HG03558 (cell line): ENCODE measurements at regions not wholly inside any gene's neighbourhood (a gene's known extent, or its start where the extent isn't known, plus 50 kb on each side); places are given as distances from the start of the nearest gene placed in this dataset.
"Not testable (repeated sequence)": the region's sequence is repeated elsewhere in the genome, so short reads cannot be mapped to it uniquely, and the experiment has no call there.

Experiments used
- ATAC-seq: cut with Tn5 transposase; IDR thresholded peaks from one replicate; pipeline ENCODE4 v1.9.1; 2021; ENCODE audit warnings: moderate number of reproducible peaks; ENCODE audit not compliant: unreplicated experiment; ENCODE audit errors: extremely low read depth

DNA sequence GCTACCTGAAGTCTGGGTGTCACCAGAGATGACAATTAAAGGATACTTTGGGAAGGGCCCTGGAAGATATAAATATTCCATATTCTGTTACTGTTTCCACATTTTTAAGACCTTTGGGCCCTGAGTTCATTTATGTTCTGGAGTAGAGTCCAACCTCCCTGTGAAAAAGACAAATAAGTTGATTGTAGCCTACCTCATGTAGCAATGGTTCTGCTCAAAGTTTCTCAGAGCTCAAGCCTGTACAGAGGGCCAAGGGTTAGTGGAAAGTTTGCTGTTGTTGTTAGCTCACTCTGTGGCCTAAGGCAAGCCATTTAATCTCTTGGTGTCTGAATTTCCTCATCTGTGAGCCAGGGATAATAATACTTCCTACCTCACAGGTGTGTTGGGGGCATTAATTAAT lies 284.7 kb upstream of the DDHD1 start:
- ATAC-seq, result no peak

DNA sequence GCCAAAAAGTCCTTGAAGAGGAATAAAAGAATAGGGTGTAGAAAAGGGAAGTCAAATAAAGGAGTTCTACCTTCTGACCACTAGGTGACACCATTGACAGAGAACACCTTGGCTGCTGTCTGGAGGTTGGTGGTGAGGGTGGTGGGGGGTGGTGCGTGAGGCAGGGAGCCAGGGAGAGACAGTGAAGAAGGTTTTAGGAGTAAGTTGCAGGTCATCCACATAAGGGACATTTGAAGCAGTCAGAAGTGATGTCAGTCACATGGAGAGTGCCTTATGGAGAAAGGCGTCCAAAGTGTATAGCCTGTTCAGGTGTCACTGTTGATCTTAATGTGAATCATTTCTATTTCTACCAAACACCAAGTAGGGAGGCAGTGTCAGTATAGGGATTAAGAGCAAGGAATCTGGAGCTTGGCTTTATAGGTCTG lies 279.3 kb upstream of the DDHD1 start:
- peak; percentile 59 for ATAC-seq

DNA sequence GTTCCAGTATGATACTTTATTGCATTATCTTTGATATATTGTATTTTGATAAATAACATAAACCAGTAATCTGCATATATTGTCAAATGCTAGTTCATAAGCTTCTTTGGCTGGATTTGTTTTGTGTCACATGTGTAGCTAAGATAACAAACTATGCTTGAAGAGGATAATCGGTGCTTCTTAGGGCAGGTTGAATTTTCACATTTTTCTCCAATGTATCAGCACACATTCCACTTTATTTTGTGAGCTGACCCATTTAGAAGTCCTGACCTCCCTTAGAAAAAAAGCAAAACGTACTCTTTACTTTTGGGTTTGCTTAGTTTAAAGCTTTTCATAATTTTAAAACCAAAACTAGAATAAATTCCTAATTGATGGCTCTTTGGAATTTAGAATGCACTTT lies 277.7 kb upstream of the DDHD1 start:
- ATAC-seq, result no peak

DNA sequence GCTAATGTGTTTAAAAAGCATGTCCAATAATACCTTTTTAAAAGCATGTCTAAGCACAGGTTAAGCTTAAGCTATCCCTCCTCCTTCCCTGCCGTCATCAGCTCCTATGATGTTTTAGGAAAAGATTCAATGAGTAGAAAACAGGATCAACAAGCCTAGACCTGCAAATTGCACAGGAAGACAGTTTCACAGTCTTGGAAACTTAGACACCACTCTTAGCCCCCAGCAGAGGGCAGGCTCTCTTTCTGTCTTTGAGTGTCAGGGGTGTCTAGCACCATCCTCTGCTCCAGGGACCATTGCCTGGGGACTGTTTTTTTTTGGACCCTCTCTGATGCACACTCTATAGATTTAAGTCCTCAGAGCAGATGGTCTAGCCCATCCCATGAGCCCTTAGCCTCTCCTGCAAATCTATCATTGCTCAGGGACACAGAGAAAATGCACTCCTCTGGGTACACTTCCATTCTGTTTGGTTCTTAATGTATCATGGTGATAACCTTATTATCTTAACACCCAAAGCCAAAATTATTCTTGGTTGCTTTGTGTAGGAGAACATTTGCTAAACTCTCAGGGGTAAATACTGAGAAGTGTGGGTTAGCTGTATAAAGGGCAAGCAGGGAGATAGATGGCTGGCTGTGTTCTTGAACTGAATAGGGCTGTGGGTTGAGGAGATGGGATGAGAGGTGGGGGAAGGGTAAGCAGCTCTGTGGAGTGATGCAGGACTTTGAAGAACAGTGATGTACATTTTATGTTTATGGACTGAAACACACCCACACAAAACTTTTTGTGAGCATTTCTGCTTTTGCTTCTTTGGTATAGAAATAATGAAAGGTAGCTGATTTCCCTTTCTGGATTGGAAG lies 259.9 kb upstream of the DDHD1 start:
- ATAC-seq, result no peak

DNA sequence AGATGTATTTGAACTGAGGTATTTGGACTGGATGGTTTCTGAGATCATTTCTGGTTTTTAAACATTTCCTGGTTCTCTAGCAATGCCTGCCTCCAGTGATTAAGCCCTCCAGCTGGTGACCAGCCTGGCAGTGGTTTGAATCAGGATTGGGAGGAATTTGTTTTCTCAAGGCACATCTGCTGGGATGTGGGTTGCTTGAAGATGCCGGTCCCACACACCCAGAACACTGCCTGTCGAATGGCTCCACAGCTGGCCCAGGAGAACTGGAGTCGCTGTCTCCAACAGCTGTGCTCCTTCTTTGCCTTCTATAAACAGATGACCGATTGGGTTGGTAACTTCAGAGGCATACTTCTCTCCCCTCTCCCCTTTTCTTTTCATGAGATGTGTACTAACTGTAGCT lies 258.0 kb upstream of the DDHD1 start:
- ATAC-seq, result no peak

DNA sequence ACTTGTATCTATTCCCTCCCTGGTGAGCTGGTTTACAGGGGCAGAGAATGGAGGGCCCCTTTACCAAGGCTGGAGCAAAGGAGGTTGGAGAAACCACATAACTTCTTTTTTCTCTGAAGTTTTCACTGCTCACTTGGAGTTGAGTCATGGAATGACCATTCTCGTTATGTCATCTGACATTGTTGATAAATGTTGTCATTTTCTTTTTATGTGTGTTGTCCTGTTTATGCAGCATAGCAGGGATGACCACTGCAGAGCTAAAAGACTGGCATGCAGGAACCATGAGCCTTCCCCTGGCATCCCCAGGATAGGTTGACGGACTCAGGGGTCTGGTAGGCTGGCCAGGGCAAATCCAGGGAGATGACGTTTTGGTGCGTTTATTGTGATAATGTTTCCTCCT lies 256.8 kb upstream of the DDHD1 start:
- ATAC-seq, result no peak

DNA sequence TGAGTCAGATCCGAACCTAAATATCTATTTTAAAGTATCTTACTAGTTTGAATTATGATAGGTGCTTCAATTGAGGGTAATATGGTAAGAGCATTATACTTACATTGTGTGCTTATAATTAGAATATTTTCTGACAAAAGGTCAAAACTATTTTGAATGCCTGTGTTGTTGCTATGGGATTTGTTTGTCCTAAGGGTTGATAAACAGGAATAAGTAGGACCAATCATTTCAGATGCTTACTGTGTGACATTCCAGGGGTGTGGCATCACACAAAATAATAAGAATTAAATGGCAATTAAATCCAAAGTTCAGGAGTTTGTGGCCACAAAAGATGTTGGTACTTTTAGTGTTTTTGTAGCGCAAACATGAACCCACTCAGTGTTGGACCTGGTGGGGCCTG lies 256.2 kb upstream of the DDHD1 start:
- ATAC-seq, result no peak

DNA sequence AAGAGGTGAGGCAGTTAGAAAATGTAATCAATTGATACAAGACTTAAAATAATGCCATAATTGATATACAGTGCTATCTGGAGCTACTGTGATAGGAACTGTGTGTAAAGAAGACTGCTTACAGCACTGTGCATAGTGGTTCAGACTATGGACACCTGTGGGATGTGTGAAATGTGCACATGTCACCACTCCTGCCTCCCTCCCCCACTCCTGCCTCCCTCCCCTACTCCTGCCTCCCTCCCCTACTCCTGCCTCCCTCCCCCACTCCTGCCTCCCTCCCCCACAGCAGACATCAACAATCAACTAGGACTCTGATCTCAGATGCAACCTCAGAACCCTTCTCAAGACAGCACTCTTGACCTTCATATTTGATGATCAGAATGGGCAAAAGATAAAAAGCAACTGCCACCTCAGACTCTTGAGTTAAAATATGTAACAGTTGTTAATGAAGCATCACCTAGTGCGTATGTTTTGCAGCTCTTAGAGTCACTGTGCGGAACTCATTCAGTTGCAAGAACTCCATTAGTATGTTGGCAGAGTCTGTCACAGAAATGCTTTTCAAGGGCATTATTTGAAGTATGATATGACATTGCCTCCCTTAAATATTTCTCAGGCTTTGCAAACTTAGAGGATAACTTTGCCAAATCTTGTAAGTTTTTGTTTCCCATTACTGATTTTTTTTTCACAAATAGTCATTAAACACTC lies 255.2 kb upstream of the DDHD1 start:
- no peak for ATAC-seq

DNA sequence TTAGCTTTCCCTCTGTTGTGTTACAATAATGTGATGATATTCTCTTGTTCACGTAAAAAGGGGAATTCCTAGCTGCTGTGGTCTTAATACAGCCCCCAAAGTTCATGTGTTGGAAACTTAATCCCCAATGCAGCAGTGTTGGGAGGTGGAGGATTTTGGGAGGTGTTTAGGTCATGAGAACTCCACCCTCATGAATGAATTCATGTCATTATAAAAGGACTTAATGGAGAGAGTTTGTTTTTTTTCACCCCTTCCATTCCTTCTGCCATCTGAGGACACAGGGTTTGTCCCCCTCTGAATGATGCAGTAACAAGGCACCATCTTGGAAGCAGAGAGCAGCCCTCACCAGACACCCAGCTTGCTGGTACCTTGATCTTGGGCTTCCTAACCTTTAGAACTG lies 253.4 kb upstream of the DDHD1 start:
- ATAC-seq, result no peak

DNA sequence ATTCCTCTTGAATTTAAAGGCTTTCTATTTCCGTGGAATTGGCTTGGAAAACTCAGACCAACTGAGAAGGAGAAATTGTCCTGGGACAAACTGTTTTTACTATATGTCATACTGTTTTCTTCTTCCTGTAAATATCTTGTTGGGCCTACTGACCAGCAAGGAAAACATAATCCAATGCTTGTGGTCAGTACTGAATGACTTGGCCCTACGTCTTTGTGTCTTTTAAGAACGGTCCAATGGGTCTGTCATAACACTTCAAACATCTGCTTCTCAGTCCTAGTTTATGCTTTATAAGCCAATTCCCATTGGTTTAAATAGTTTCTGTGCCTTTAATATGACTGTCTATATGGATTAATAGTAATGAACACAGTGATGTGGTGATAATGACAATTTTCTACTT lies 248.5 kb upstream of the DDHD1 start:
- ATAC-seq, result no peak

DNA sequence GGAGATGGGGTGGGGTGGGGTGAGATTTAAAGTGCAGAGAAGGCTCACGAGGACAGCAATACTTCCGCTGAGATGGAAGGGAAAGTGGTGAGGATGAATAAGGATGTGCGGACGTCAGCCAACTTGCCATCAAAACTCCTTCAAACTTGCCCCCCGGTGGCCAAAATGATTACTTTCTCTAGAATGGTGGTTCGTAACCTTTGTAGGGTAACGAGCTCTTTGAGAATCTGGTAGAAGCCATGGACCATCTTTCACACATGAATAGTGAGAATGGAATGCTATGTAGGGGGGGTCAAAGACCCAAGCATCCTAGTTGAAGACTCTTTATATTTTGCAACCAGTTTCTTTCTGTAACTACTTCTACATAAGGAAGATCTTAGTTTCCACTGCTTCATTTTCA lies 245.9 kb upstream of the DDHD1 start:
- ATAC-seq, result no peak

DNA sequence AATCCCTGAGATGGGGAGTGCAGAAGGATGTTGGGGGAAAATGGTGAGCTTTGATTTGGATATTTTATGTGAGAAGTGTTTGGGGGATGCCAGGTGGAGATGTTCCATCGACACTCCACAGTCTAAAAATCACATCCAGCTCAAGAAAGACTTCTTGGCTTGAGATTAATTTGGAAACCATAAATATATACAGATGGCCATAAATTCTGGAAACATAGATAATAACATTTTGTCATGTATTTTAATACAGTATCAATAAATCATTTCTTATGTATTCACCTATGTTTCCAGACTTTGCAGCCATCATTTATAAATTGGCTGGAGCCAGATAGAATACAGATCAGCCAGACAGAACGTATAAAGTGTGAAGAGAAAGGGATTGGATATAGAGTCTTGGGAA lies 245.5 kb upstream of the DDHD1 start:
- ATAC-seq, result no peak

DNA sequence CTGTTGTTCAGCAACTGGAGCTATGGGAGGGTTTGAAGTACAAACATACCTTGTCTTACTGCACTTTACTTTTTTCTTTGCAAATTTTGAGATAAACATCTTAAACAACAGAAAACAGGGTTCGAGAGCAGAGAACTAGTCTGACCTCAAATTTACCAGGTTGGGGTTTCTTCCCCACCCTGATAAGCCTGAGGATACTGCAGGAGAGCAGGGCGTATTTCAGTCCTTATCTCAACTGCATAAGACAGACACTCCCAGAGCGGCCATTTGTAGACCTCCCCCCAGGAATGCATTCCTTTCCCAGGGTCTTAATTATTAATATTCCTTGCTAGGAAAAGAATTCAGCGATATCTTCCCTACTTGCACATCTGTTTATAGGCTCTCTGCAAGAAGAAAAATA lies 242.1 kb upstream of the DDHD1 start:
- not testable (repeated sequence) for ATAC-seq

DNA sequence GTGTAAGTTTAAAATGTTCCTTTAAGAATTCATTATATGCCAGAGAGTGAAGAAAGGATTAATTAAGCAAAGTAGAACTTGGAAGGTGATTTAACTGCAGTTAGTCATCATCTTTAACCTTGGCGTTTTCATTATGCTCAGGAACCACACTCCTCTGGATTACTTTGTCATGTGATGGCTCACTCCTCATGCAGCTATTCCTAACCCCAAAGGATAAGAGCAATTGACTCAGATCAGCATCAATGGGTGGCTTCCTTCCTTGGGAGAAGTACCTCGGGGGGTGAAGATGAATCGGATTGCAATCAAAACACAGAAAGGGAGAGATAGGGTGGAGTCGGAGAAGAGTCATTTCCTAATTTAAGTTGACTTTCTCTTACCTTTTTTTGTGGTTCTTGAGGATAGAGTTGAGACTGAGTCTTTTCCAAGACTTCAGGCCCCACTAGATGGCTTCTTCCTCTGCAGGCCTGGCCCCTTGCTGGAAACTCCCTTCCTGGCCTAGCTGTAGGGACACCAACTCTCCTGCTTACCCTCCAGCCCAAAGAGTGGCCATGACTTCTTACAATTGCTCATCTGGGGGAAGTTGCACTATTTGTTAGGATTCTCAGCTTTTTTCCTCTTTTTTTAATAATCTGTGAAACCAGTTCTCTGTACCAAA lies 238.6 kb upstream of the DDHD1 start:
- ATAC-seq, result no peak

DNA sequence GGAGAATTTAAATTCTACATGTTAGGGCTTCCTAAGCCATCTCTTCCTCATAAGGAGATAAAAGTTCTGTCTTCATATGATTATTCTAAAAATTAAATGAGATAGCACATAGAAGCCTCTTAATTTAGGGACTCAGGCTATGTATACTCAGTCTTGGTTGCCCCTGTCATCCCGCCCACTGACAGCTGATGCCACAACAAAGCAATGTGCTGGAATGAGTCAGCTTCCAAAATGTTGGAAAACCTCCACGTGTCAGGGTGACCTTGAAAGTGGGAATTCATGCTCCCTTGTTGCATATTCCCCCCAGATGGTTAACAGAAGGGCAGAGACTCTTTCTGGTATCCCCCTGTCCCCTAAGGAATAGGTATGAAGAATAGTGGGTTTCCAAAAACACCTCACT lies 238.0 kb upstream of the DDHD1 start:
- no peak for ATAC-seq

DNA sequence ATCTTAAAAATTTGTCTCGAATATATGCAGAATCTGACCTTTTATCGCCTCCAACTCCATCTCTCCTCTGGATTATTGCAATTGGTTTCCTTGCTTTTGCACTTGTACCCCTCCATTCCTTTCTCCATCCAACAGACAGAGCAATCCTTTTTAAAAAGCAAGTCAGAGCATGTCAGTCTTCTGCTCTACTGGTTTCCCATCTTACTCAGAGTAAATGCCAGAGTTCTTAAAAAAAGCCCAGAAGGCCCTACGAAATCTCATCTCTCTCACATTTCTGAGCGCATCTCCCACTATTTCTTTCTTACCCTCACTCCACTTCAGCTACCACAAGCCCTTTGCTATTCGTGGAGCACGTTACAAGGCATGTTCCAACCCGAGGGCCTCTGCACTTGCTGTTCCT lies 236.9 kb upstream of the DDHD1 start:
- ATAC-seq, result no peak

DNA sequence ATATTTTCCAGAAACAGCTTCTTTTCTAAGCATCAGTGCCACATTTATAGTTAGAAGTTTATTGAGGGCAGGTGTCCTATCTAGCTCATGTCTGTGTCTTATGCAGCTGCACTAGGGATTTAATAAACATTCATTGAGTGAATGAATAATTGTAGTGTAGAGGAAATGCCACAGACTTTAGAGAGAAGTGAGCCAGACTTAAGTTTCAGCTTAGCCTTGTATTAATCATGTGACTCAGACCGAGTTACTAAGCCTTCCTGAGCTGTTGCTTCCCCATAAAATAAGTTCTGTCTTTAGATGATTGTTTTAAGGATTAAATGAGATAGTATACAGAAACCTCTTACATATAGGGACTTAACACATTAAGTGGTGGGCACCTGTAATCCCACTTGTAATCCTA lies 236.1 kb upstream of the DDHD1 start:
- no peak for ATAC-seq

DNA sequence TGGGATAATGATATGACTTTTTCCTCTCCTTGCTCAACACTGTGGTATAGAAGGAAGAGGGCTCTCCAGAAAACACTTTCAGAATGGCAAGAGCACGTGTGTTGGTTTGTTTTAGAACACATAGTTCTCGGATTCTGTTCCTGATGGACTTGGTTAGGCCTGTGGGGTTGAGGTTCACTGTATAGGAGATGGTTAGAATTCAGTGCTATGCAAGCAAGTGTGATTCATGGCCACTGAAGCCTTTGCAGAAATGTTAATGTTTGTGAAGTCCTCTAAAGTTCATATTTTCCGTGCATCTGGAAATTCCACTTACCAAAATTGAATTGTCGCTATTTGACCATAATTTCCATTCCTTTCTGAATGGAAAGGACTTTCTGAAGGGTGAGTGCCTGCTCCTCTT lies 233.2 kb upstream of the DDHD1 start:
- no peak for ATAC-seq

DNA sequence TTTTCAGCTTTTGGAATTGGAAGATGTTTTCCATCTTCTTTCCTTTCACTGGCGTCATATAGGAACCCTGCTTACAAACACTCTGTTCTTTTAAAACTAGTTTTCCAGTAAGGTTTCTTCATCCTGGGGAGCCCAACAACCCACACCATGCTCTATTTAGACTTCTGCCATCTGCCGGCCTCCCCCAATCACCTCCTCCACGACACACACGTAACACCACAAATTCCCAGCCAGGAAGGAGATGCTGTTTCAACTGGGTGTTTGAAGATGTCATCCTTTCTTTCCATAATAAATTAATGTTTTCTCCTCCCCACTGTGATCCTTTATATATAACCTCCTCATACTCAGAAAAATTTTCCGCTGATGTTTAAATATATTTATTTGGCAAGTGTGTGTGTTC lies 231.4 kb upstream of the DDHD1 start:
- no peak for ATAC-seq

DNA sequence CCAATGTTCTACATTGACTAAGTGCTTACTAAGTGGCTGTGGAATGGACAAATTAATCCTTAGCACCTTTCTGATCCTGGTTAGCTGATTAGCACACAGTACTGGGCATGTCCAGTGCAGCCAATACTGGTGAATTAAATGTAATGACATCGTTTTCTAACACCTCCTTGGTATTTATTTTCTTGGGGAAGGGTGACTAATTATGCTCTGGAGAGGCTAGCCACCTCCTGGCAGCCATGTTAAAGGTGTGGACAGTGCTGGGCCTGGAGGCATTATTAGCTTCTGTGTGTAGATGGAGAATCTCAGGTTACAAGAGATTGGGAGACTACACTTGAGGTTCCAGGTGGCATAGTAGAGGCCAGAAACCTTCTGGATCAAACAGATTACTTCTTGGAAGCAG lies 230.9 kb upstream of the DDHD1 start:
- no peak for ATAC-seq

DNA sequence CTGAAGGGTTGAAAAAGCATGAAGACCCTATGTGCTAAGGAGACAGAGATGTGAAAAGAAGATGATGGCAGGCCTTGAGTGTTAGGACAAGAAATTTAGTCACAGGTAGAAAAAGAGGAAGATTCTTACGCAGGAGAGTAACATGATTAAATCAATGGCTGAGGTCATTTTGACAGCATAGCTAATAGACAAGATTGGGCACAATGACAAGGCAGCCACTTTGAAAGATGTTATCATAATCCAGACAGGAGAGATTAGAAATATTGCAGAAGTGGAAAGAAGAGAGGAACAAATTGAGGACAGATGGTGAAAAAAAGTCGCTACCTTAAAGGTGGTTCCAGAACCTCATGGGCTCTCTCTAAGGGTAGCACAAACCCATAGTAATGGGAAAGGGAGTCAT lies 228.8 kb upstream of the DDHD1 start:
- no peak for ATAC-seq
